ENCODE measurements at regions not wholly inside any gene's neighbourhood (a gene's known extent, or its start where the extent isn't known, plus 50 kb on each side); places are given as distances from the start of the nearest gene placed in this dataset.

- Histone ChIP-seq H3K27me3 (no peaks in the 10 kb centered on the region), H3K4me3 (no peak overlapping the region), H3K36me3 (no peaks in the 10 kb centered on the region), H3K9me3 (no peaks in the 10 kb centered on the region), H3K27ac (no peak overlapping the region), H3K4me1 (ENCODE audit: insufficient read depth) (peaks cover 7% of the 10 kb centered on the region)
- TF ChIP-seq EP300 (IDR thresholded peaks at IDR 0.05) (no peak), CTCF (IDR thresholded peaks at IDR 0.05) (no peak), POLR2A (IDR thresholded peaks at IDR 0.05) (no peak)
- no peak for DNase-seq
- intact Hi-C loops (cut with DNase I) = no loop called here
- 40 to 61% (median 56%) methylated on average over 5 of the region's 5 CpGs for WGBS, 3 donors
Measured at GRCh38 chr12:64943686-64944085, 119.2 kb downstream of the TBC1D30 start.

DNA sequence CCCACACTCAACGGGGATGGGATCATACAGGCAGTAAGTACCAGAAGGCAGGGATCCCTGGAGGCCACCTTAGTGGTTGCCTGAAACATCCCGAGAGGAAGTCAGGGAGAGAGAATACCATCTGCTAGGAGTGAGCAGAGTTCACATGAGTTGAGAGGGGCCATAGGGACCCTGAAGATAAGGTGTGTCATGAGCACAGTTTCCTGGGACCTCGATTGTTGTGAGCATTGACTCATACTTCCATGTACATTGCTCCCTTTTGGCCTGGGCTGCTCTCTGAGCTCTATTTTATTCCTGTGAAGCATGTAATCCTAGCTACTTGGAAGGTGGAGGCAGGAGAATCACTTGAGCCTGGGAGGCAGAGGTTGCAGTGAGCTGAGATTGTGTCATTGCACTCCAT is 120.5 kb downstream of the TBC1D30 start:
- peaks cover 7% of the 10 kb centered on the region for H3K4me1 ChIP-seq (ENCODE audit: insufficient read depth)
- WGBS, 3 donors = 73 to 88% (median 85%) methylated on average over 3 of the region's 3 CpGs
- no peak overlapping the region for H3K27ac ChIP-seq
- TF ChIP-seq CTCF (IDR thresholded peaks at IDR 0.05) = no peak
- no peak for TF ChIP-seq POLR2A (IDR thresholded peaks at IDR 0.05)
- TF ChIP-seq EP300 (IDR thresholded peaks at IDR 0.05) = no peak
- H3K36me3 ChIP-seq = no peaks in the 10 kb centered on the region
- no peaks in the 10 kb centered on the region for H3K27me3 ChIP-seq
- DNase-seq = no peak
- H3K9me3 ChIP-seq = no peaks in the 10 kb centered on the region
- intact Hi-C loops (cut with DNase I) = no loop called here
- H3K4me3 ChIP-seq = no peak overlapping the region

GRCh38 chr12:64946132-64946829 is 121.8 kb downstream of the TBC1D30 start:
- Histone ChIP-seq H3K27ac (no peak overlapping the region), H3K36me3 (no peaks in the 10 kb centered on the region), H3K9me3 (no peaks in the 10 kb centered on the region), H3K4me3 (no peak overlapping the region), H3K27me3 (no peaks in the 10 kb centered on the region), H3K4me1 (ENCODE audit: insufficient read depth) (peaks cover 7% of the 10 kb centered on the region)
- TF ChIP-seq EP300 (IDR thresholded peaks at IDR 0.05) (no peak), CTCF (IDR thresholded peaks at IDR 0.05) (no peak), POLR2A (IDR thresholded peaks at IDR 0.05) (no peak)
- no peak for DNase-seq
- intact Hi-C loops (cut with DNase I) = no loop called here
- WGBS, 3 donors = 9 to 19% (median 12%) methylated on average over 5 of the region's 5 CpGs

GRCh38 chr12:64950711-64951298 is 126.4 kb downstream of the TBC1D30 start:
- TF ChIP-seq EP300 (IDR thresholded peaks at IDR 0.05) = no peak
- no peak for TF ChIP-seq POLR2A (IDR thresholded peaks at IDR 0.05)
- no peak for TF ChIP-seq CTCF (IDR thresholded peaks at IDR 0.05)
- WGBS, 3 donors = 5 to 9% (median 7%) methylated on average over 3 of the region's 3 CpGs

More at GRCh38 chr12:64950711-64951298, 126.4 kb downstream of the TBC1D30 start:
- no peaks in the 10 kb centered on the region for H3K27me3 ChIP-seq
- H3K4me3 ChIP-seq = no peak overlapping the region
- intact Hi-C loops (cut with DNase I) = no loop called here
- no peak overlapping the region for H3K27ac ChIP-seq
- no peak for DNase-seq
- H3K4me1 ChIP-seq (ENCODE audit: insufficient read depth) = peaks cover 7% of the 10 kb centered on the region
- no peaks in the 10 kb centered on the region for H3K36me3 ChIP-seq
- no peaks in the 10 kb centered on the region for H3K9me3 ChIP-seq
